GM12801 (cell line): ENCODE measurements at regions not wholly inside any gene's neighbourhood (a gene's known extent, or its start where the extent isn't known, plus 50 kb on each side); places are given as distances from the start of the nearest gene placed in this dataset.

Experiments used
- TF ChIP-seq, protein P1 (sequence below): IDR thresholded peaks from one replicate; pipeline ENCODE4 v1.5.1; 2011; ENCODE audit warnings: control low read depth; ENCODE audit not compliant: insufficient read length; ENCODE audit errors: extremely low read depth

DNA sequence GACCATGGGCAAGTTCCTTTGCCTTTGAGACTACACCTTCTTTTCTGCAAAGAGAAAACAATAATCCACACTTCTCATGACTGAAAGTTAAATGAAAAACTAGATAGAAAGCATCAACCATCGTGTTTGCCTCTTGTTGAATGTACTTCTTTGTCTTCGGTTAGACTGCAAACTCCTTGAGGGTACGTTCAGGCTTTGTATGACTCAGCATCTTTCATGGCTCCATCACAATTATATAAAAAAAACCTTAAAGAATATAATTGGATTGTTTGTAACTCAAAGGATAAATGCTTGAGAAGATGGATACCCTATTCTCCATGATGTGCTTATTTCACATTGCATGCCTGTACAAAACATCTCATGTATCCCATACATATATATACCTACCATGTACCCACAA is 439.2 kb downstream of the MAFB start:
- TF ChIP-seq, protein P1, sequence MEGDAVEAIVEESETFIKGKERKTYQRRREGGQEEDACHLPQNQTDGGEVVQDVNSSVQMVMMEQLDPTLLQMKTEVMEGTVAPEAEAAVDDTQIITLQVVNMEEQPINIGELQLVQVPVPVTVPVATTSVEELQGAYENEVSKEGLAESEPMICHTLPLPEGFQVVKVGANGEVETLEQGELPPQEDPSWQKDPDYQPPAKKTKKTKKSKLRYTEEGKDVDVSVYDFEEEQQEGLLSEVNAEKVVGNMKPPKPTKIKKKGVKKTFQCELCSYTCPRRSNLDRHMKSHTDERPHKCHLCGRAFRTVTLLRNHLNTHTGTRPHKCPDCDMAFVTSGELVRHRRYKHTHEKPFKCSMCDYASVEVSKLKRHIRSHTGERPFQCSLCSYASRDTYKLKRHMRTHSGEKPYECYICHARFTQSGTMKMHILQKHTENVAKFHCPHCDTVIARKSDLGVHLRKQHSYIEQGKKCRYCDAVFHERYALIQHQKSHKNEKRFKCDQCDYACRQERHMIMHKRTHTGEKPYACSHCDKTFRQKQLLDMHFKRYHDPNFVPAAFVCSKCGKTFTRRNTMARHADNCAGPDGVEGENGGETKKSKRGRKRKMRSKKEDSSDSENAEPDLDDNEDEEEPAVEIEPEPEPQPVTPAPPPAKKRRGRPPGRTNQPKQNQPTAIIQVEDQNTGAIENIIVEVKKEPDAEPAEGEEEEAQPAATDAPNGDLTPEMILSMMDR = no peak

DNA sequence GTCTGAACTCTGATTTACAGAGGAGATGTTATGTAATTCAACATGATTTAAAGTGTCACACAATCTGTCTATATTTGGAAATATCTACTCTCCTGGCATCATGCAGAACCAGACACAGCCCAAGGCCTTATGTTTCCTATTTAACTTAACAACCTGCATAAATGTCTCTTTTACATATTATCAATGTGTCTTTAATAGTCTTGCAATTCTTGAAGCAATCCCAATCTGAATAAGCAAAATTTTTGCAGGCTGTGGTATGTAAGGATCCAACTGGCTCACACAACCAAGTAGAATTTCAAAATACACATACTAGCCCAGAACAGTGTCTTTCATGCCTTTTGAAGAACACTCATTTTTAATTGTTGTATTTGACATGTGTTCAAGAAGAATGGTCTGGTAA is 443.2 kb downstream of the MAFB start:
- TF ChIP-seq, protein P1 = no peak

DNA sequence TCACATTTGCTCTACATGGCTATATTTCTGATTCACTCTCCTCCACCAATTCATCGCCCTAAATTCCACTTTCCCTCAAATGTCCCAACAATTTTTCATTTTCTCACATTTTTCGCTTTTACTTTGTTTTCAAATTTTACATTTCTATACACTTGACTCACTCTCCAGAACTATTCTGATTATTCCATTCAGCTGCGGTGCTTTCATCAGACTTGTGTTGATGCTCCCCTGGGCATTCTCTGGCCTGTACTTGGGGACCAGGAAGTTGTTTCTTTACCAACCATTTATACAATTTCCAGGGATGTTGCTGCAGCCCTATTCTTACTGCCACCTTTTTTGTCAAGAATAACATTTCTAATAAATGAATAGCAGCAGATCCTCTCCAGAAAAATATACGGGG is 444.8 kb downstream of the MAFB start:
- TF ChIP-seq, protein P1 = no peak

DNA sequence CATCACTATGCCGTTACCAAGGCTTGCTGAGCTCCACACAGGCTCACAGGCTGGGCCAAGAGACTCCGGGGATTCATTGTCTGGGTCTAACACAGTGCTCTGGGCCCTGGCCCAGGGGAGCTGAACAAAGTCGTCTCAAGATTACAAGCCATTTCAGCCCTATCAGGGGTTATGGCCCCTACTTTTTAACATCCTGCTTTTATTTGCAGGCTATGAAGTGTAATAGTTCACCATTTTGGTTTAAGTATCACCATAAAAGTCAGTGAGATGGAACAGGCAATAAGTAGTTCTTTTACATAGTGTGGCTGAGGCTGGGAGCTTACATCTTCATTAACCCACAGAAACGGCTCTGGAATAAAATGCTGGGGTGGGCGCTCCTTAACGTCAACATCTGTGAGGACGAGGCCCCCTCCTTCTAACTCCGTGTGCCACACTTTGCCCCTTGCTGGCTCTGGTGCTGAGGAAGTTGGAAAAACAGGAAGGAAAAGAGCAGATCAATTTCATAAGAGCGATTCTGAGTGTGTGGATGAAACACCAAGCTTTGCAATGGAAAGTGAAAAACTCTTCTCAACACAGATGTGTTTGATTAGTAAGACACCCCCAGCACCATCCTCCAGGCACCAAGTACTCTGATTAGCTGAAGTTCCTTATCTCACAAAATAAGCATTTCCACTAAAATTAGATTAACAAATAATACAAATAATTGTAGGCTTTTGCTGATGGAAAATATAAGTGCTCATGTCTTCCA is 447.3 kb downstream of the MAFB start:
- TF ChIP-seq, protein P1 = no peak

DNA sequence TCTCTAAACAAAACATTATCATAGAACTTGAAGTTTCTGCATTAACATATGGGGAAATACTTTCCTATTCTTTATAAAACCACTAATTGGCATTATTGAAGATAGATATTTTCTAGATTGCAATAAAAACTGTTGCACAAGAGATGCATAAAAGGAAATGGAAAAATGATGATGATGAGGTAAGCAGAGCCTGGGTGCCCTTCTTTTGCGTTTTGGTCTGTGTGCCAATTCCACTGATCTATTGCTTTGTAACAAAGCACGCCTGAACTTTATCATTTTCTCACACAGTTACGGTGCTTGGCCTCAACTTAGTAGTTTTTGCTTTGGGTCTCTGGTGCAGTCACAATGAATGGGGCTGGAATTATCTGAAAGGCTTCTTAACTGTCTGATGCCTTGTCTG is 450.5 kb downstream of the MAFB start:
- TF ChIP-seq, protein P1 = no peak

DNA sequence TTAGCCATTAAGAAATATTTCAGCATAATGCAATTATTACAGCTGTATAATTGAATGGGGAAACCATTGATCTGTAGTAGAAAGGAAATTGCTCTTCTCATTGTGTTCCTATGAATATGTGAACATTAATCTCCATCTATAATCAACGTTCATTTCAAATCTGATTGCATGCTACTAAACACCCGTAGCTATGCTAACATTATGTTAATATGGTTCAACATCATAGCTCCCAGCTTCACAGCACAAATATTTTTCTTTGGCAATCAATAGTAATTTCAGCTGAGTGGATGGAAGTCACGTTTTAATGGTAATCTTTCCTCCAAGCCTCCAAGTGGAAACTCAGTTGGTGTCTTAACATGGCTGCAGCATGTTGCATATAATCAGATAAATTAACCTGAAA is 454.4 kb downstream of the MAFB start:
- TF ChIP-seq, protein P1 = no peak

DNA sequence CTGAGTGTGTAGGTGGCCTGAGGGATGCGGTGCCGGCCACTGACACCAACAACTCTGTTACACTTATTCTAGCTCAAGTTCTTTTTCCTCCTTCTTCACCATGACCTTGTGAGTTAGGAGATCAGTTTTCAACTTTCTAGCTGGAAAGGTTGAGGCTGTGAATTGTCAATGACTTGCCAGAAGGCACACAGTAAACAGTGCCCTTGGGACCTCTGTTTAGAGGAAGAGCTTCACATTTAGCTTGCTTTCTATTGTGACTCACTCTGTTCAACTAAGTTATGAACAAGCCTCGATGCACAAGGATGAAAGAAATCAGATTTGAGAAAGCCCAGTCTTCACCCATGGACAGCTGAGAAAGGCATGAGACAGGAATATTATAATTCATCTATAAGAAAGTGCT is 455.6 kb downstream of the MAFB start:
- TF ChIP-seq, protein P1 = no peak
